Activated naive CD8-positive, alpha-beta T cell treated with anti-CD3 and anti-CD28 coated beads, Interleukin-2, amount 50 U/mL, for 24 hours (primary cell): ENCODE measurements at regions not wholly inside any gene's neighbourhood (a gene's known extent, or its start where the extent isn't known, plus 50 kb on each side); places are given as distances from the start of the nearest gene placed in this dataset.

Source experiments
- ATAC-seq: fragments of 150-1000 bp; cut with Tn5 transposase; one replicate; pipeline ENCODE4 v1.10.0; 2021
- DNase-seq: peaks from one replicate; pipeline ENCODE4 v3.0.0; 2021
- H3K27ac Mint-ChIP-seq: one replicate; pipeline ENCODE4 v1.8.0; 2021; ENCODE audit warnings: mild to moderate bottlenecking, mixed read lengths
- H3K27me3 Mint-ChIP-seq: one replicate; pipeline ENCODE4 v1.8.0; 2021; ENCODE audit warnings: mixed read lengths
- H3K36me3 Mint-ChIP-seq: one replicate; pipeline ENCODE4 v1.8.0; 2021; ENCODE audit warnings: low read depth, mixed read lengths
- H3K4me1 Mint-ChIP-seq: one replicate; pipeline ENCODE4 v1.8.0; 2021; ENCODE audit warnings: mixed read lengths
- H3K4me3 Mint-ChIP-seq: one replicate; pipeline ENCODE4 v1.8.0; 2021; ENCODE audit warnings: mild to moderate bottlenecking, moderate library complexity, mixed read lengths
- H3K9me3 Mint-ChIP-seq: one replicate; pipeline ENCODE4 v1.8.0; 2021; ENCODE audit warnings: mixed read lengths

DNA sequence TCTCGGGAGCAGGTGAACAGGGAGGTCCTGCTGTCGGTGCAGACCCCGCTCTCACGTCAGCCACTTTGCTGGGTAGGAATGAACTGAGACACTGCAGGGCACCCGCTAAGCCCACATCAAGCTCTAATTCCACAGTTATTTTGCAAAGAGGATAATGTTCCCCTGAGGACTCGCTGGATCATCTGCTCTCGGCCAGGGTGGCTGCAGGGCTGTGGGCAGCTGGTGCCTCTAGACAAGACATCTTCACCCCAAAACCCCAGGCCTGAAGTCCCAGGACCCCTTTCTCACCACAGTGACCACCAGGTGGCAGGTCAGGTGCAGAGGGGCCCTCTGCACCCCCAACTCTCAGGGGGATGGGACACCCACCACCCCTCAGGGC lies 135.1 kb upstream of the PPP1R26 start:
- Mint-ChIP-seq H3K9me3 (no peaks in the 10 kb centered on the region), H3K36me3 (no peaks in the 10 kb centered on the region), H3K27me3 (no peaks in the 10 kb centered on the region), H3K27ac (no peak overlapping the region), H3K4me1 (no peaks in the 10 kb centered on the region), H3K4me3 (no peak overlapping the region)
- no peak for DNase-seq
- ATAC-seq: no peak

DNA sequence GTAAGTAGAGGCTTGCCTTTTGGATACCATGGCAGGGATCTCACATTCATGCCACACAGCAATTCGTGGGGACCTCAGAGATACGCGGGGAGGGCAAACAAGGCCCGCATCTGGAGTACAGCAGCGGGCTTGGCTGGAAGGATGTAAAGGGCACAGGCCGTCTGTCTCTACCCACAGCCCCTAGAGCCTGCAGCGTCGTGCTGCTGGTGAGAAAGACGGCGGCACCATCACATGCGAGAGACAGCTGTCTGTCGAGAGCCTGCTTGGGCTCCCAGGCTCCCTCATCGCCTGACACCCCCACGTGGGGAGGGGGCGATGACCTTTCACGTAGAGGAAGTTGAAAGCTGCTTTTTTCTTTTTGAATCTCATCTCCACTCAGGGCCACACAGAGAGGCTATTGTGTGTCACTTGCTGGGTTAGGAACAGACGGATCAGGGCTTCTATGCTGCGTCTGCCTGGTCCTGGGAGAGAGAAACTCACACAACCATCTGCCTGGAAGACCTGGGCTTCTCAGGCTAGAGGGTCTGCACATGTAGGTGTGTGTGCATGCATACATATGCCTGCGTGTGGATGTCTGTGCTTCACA lies 134.6 kb upstream of the PPP1R26 start:
- H3K4me1 Mint-ChIP-seq: no peaks in the 10 kb centered on the region
- ATAC-seq (no peak), DNase-seq (no peak)
- H3K36me3 Mint-ChIP-seq: no peaks in the 10 kb centered on the region
- H3K4me3 Mint-ChIP-seq: no peak overlapping the region
- no peak overlapping the region for H3K27ac Mint-ChIP-seq
- no peaks in the 10 kb centered on the region for H3K27me3 Mint-ChIP-seq
- no peaks in the 10 kb centered on the region for H3K9me3 Mint-ChIP-seq

DNA sequence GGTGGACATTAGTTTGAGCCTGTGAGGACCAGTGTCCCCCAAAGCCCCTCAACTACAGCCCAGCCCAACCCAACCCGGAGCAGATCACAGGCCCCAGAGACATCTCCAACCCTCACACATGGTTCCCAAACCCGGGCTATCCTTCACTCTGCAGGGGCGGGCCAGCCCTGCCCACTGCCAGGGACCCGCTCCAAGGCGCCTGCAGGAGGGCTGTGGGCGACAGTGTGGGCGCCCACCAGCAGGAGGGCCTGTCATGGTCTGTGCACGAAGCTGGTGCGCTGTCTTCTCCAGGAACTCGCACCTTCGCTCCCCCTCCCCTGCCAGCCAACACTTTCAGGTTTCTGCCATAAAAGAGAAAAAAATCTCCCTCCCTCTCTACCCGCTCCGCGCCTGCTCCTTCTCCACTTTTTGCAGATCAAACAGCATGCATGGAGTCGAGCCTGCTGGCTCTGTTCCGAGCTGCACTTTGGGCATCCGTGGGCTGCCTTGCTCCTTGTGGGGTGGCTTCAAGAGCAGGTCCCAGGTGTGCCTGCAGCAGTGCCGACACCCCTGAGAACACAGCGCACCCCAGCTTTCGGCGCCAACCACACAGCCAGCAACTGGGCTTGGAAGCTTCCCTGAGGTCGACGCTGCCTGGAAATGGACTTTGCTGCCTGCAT lies 133.7 kb upstream of the PPP1R26 start:
- H3K36me3 Mint-ChIP-seq: no peaks in the 10 kb centered on the region
- H3K4me3 Mint-ChIP-seq: no peak overlapping the region
- no peaks in the 10 kb centered on the region for H3K9me3 Mint-ChIP-seq
- no peaks in the 10 kb centered on the region for H3K27me3 Mint-ChIP-seq
- no peak overlapping the region for H3K27ac Mint-ChIP-seq
- DNase-seq (no peak), ATAC-seq (no peak)
- no peaks in the 10 kb centered on the region for H3K4me1 Mint-ChIP-seq

DNA sequence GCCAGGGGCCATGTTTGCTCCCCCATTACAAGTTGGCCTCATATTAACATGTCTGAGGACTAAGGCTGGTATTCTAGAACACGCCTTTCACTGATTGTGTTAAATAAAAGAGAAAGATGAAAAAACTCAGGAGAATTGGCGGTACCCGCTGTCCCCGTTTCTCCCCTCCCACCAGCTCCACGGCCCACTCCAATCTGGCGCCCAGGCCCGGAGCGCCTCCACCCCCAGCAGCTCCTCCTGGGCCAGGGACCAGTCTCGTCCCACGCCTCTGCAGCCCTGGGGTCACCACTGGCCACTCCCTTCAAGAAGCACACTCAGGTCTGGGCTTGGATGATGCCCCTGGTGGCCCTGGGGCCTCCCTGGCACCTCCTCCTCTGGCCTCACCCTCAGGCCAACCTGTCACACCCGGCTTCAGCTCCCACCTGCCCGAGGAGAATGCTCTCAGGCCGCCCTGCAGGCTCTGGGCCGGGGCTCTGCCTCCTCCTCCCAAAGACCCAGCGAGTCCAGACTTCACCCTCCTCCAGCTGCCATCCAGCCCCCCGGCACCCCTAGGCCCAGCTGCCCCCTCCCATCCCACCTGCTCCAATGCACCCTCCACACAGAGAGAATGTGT lies 133.0 kb upstream of the PPP1R26 start:
- Mint-ChIP-seq H3K4me3 (no peak overlapping the region), H3K36me3 (no peaks in the 10 kb centered on the region), H3K4me1 (no peaks in the 10 kb centered on the region), H3K9me3 (no peaks in the 10 kb centered on the region), H3K27me3 (no peaks in the 10 kb centered on the region), H3K27ac (no peak overlapping the region)
- ATAC-seq (no peak), DNase-seq (no peak)

DNA sequence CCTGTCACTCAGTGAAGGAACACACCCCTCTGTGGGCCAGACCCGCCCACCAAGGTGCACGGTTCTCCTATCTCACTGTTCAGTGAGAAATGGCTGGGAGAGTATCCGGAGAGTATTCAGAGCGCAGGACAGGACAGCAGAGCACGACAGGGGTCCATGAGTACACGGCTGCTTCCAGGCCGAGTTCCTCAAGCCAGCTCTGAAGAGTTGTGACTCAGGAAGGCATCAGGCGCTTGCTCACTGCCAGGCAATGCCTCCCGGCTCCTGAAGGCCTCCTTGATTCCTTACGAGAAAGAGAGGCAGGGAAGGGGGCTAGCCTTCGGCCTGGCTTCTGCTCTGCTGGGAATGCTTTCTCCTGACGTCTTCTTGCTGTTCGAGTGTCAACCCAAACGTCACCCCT lies 132.1 kb upstream of the PPP1R26 start:
- Mint-ChIP-seq H3K36me3 (no peaks in the 10 kb centered on the region), H3K4me3 (no peak overlapping the region), H3K27ac (no peak overlapping the region), H3K4me1 (no peaks in the 10 kb centered on the region), H3K27me3 (no peaks in the 10 kb centered on the region), H3K9me3 (no peaks in the 10 kb centered on the region)
- ATAC-seq (no peak), DNase-seq (no peak)

DNA sequence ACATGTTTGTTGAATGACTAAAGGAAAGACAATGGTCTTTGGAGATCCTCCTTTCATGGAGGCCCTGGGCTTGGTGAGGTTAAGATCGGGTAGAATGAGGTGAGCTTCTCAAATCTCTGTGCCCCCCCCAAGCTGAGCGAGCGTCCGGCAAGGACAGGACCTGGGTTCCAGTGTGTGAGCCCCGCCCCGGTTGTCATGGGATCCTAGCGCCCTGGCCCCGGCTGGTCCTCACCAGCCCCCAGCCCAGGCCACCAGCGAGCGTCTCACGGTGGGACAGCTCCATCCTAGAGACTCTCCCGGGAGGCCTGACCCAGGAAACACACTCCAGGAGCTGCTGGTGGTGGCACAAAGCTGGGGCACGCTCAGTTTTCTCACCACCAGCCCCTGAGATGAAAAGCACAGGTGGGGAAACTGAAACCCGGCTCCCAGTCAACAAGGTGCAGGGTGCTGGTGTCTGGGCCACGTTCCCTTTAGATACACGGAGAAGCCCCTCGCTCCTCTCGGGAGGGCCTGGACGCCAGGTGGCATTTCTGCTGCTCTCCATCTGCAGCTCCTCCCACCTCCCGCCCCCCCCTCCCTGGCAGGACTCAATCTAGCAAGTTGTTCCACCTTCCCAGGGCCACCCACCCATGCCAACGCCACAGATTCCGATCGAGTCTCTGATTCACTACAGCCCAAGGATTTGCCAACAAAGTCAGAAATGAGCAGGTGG lies 131.3 kb upstream of the PPP1R26 start:
- DNase-seq (no peak), ATAC-seq (no peak)
- Mint-ChIP-seq H3K27me3 (no peaks in the 10 kb centered on the region), H3K9me3 (no peaks in the 10 kb centered on the region), H3K4me1 (no peaks in the 10 kb centered on the region), H3K27ac (no peak overlapping the region), H3K36me3 (no peaks in the 10 kb centered on the region), H3K4me3 (no peak overlapping the region)

DNA sequence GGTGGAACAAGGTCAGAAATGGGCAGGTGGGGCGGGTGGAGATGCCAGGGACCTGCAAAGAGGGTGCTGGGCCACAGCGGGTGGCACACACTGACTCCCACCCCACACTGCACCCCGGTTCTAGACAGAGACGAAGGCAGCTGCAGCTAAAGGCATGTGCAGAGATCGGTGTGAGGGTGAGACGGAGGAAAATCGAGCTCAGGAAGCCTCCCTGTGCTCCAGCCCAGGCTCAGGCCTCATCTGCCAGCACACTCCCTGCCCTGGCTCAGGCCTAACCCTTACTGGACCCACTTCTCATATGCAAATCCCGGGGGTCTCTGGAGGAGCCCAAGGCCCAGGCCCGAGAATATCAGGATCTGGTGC lies 130.8 kb upstream of the PPP1R26 start:
- no peaks in the 10 kb centered on the region for H3K9me3 Mint-ChIP-seq
- ATAC-seq: no peak
- H3K36me3 Mint-ChIP-seq: no peaks in the 10 kb centered on the region
- H3K27ac Mint-ChIP-seq: no peak overlapping the region
- H3K4me3 Mint-ChIP-seq: no peak overlapping the region
- no peaks in the 10 kb centered on the region for H3K4me1 Mint-ChIP-seq
- DNase-seq: no peak
- H3K27me3 Mint-ChIP-seq: no peaks in the 10 kb centered on the region

DNA sequence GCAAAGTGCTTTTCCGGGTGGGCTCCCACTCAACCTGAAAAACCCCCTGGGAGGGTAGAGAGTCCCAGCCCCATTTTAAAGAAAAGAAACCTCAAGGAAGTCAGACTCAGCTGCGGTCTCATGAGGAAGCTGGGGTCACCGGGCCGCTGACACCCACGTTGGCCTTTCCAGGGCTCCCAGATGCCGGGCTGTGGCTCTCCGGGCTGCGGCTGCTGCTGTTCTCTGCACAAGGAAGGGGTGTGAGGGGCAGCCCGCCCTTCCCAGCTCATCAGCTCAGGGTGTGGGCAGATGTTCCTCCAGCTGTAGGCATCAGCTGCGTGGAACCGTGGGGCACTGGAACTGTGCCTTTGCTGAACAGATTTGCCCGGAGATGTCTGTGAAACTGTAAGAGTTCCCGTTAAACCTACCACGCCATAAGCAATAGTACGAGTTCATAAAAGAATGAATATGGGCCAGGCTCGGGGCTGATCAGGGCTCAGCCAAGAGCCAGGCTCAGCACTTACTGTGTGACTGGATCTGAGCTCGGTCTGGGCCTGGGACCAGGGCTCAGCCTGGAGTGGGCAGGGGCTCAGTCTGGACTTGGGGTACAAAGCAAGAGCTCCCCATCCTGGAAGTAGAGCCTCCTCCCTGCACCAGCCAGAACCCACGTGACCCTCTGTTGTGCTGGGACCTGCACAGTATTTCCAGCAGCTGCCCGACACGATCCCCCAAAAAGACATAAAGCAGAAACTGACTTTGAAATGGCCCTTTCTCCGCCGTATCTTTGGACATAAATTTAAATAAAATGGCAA lies 130.2 kb upstream of the PPP1R26 start:
- H3K27ac Mint-ChIP-seq: no peak overlapping the region
- DNase-seq (no peak), ATAC-seq (no peak)
- no peaks in the 10 kb centered on the region for H3K9me3 Mint-ChIP-seq
- no peaks in the 10 kb centered on the region for H3K27me3 Mint-ChIP-seq
- H3K4me1 Mint-ChIP-seq: no peaks in the 10 kb centered on the region
- no peak overlapping the region for H3K4me3 Mint-ChIP-seq
- no peaks in the 10 kb centered on the region for H3K36me3 Mint-ChIP-seq

DNA sequence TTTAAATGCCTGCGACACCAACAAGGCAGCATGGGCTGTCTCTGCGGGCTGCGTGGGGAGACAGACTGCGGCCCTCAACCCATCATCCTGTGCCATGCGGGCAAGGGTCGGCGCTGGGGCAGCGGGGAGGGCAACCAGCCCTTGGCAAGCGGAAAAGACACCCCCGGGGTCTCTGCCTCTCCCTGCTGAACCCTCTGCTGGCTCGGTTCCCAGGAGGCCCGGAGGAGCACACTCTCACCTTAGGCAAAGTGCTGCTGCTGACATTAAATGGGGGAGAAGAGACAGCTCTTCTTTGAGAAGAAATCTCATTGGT lies 129.6 kb upstream of the PPP1R26 start:
- no peak for DNase-seq
- ATAC-seq: no peak
- Mint-ChIP-seq H3K27me3 (no peaks in the 10 kb centered on the region), H3K36me3 (no peaks in the 10 kb centered on the region), H3K27ac (no peak overlapping the region), H3K9me3 (no peaks in the 10 kb centered on the region), H3K4me3 (no peak overlapping the region), H3K4me1 (no peaks in the 10 kb centered on the region)

DNA sequence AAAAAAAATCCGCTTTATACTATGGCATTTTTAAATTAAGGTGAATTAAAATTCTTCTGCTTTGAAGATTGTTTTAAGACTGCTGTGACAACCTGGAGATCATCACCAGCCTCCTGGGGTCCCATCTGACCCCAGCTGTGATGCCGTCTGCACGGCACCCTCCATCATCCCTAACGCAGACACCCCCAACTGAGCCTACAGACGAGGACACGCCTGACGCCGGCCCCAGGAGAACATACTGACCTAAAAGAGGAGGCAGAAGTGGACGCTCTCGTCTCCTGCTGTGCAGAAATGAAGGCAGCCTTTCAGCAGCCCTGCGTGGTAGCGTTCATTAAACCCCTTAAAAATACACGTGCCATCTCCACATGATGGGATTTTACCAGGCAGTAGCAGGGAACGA lies 125.6 kb upstream of the PPP1R26 start:
- H3K4me3 Mint-ChIP-seq: no peak overlapping the region
- no peak for ATAC-seq
- no peaks in the 10 kb centered on the region for H3K36me3 Mint-ChIP-seq
- no peaks in the 10 kb centered on the region for H3K4me1 Mint-ChIP-seq
- H3K9me3 Mint-ChIP-seq: no peaks in the 10 kb centered on the region
- DNase-seq: no peak
- H3K27ac Mint-ChIP-seq: no peak overlapping the region
- no peaks in the 10 kb centered on the region for H3K27me3 Mint-ChIP-seq

DNA sequence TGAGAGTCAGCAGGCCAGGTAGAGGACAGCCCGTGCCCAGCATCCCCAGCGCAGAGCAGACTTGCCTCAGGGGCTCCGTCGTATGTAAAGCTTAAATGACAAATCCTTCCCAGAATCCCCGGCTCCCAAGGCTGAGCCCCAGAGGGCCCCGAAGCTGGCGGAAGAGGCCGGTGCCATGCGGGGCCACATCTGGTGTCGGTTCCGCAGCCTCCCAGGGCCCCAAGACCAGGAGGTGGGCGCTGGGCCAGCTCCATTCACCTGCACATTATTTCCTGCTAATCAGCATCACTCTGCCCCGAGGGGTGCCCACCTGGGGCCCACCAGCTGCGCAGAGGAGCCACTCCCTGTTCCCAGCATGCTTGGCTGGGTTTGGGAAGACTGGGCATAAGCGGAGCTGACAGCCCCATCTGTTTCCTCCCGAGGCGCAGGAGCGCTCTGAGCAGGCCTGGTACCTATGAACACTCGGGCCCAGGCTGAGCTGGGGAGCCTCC lies 124.0 kb upstream of the PPP1R26 start:
- Mint-ChIP-seq H3K36me3 (no peaks in the 10 kb centered on the region), H3K9me3 (no peaks in the 10 kb centered on the region), H3K4me3 (no peak overlapping the region), H3K4me1 (no peaks in the 10 kb centered on the region), H3K27me3 (no peaks in the 10 kb centered on the region), H3K27ac (no peak overlapping the region)
- ATAC-seq (no peak), DNase-seq (no peak)

DNA sequence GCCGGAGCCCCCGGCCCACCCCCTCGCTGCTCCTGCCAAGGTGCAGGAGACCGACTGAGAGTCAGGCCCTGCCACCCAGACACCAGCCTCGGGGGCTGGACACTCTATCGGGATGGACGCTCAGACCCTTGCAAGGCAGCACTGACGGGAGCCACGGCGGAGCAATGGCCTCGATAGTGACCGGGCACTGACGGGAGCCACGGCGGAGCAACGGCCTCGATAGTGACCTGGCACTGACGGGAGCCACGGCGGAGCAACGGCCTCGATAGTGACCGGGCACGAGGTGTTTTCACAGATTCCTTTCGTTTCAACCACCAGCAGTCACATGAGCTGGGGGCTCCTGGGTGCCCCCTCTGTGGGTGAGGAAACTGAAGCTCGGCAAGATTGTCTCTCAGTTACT lies 123.6 kb upstream of the PPP1R26 start:
- Mint-ChIP-seq H3K27ac (no peak overlapping the region), H3K9me3 (no peaks in the 10 kb centered on the region), H3K36me3 (no peaks in the 10 kb centered on the region), H3K27me3 (no peaks in the 10 kb centered on the region), H3K4me1 (no peaks in the 10 kb centered on the region), H3K4me3 (no peak overlapping the region)
- DNase-seq (no peak), ATAC-seq (no peak)

DNA sequence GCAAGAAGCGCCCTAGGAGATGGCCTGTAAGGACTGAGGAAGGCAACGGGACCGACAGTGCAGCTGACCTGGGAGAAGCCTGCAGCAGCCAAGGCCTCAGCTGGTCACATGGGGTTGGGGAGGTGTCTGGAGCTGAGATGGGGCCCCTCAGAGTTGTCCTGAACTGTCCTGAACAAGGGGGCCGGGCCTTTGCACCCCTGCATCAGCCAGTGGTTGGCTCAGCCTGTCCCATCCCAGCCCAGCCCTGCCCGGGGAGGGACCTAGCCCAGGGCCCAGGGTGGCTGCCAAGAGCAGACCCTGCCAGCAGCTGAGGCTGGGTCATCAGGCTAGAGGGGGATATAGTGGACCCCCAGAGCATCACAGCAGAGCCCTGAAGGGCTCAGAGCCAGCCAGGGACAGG lies 122.8 kb upstream of the PPP1R26 start:
- DNase-seq (no peak), ATAC-seq (no peak)
- no peaks in the 10 kb centered on the region for H3K36me3 Mint-ChIP-seq
- no peaks in the 10 kb centered on the region for H3K9me3 Mint-ChIP-seq
- no peaks in the 10 kb centered on the region for H3K27me3 Mint-ChIP-seq
- no peaks in the 10 kb centered on the region for H3K4me1 Mint-ChIP-seq
- H3K4me3 Mint-ChIP-seq: no peak overlapping the region
- H3K27ac Mint-ChIP-seq: no peak overlapping the region

DNA sequence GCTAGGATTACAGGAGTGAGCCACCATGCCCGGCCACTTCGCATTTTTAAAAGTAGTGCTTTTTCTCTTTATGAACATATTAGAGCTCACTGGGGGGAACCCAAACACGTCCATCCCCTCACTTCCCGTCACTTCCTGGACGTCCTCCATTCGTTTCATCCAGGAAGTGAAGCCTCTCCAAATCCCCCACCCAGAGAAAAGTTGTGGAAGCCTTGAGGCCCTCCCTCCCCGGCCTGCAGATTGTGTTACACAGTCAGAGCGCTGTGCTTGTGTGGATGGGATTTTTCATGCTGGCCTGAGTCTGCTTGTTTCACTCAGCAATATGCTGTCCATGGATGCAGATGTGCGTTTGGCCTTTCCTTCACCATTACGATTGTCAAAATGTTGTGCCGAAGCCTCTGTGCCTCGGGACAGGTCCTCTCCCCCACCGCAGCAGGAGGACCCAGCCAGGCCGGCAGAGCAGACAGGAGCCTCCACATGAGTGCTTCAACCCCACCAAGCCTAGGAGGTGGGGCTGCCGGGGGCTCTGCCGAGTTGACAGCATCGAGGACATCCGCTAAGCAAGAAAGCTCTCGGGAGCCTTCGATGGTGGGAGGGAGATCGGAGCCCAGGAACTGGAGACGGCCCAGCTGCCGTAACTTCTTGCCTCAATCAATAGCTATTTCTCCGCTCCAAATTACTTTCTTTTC lies 121.6 kb upstream of the PPP1R26 start:
- no peak overlapping the region for H3K27ac Mint-ChIP-seq
- no peaks in the 10 kb centered on the region for H3K27me3 Mint-ChIP-seq
- no peaks in the 10 kb centered on the region for H3K9me3 Mint-ChIP-seq
- H3K4me1 Mint-ChIP-seq: no peaks in the 10 kb centered on the region
- DNase-seq: no peak
- no peaks in the 10 kb centered on the region for H3K36me3 Mint-ChIP-seq
- no peak overlapping the region for H3K4me3 Mint-ChIP-seq
- ATAC-seq: no peak
